Type B pancreatic cell (in vitro differentiated cells): ENCODE measurements at regions not wholly inside any gene's neighbourhood (a gene's known extent, or its start where the extent isn't known, plus 50 kb on each side); places are given as distances from the start of the nearest gene placed in this dataset.

Source experiments
- DNase-seq: peaks from one replicate; pipeline ENCODE4 v3.0.0; 2021; ENCODE audit warnings: mixed read lengths; ENCODE audit not compliant: unreplicated experiment; ENCODE audit errors: extremely low spot score
- H3K27ac Mint-ChIP-seq: 2 replicates; pipeline ENCODE4 v1.8.0; 2021; ENCODE audit warnings: mild to moderate bottlenecking, mixed read lengths
- H3K27me3 Mint-ChIP-seq: 2 replicates; pipeline ENCODE4 v1.8.0; 2021; ENCODE audit warnings: mixed read lengths
- H3K36me3 Mint-ChIP-seq: 2 replicates; pipeline ENCODE4 v1.8.0; 2021; ENCODE audit warnings: mixed read lengths
- H3K4me1 Mint-ChIP-seq: one replicate; pipeline ENCODE4 v1.8.0; 2021; ENCODE audit warnings: mixed read lengths; ENCODE audit not compliant: unreplicated experiment
- H3K4me3 Mint-ChIP-seq: 2 replicates; pipeline ENCODE4 v1.8.0; 2021; ENCODE audit warnings: mild to moderate bottlenecking, mixed read lengths
- H3K9me3 Mint-ChIP-seq: 2 replicates; pipeline ENCODE4 v1.8.0; 2021; ENCODE audit warnings: mixed read lengths
- CTCF ChIP-seq: fragments of 200-600 bp; sonication (generic); conservative IDR thresholded peaks from 2 replicates; pipeline ENCODE4 v1.5.0; 2021; ENCODE audit warnings: antibody characterized with exemption, mild to moderate bottlenecking

- H3K4me3 Mint-ChIP-seq, result no peak overlapping the region
- peaks cover 5% of the 10 kb centered on the region for H3K9me3 Mint-ChIP-seq
- H3K4me1 Mint-ChIP-seq, result no peaks in the 10 kb centered on the region
- peaks cover 13% of the 10 kb centered on the region for H3K27me3 Mint-ChIP-seq
- DNase-seq, result no peak
- H3K27ac Mint-ChIP-seq, result no peak overlapping the region
- TF ChIP-seq CTCF, result no peak
- H3K36me3 Mint-ChIP-seq, result no peaks in the 10 kb centered on the region
These were observed 198.0 kb upstream of the AGAP1 start for GRCh38 chr2:235295831-235296230.

GRCh38 chr2:235300368-235301201 is 193.3 kb upstream of the AGAP1 start:
- H3K27ac Mint-ChIP-seq, result no peak overlapping the region
- no peaks in the 10 kb centered on the region for H3K9me3 Mint-ChIP-seq
- H3K4me3 Mint-ChIP-seq, result no peak overlapping the region
- no peaks in the 10 kb centered on the region for H3K4me1 Mint-ChIP-seq
- no peak for DNase-seq
- H3K36me3 Mint-ChIP-seq, result no peaks in the 10 kb centered on the region
- no peak for TF ChIP-seq CTCF
- H3K27me3 Mint-ChIP-seq, result peaks cover 15% of the 10 kb centered on the region

- Mint-ChIP-seq H3K27me3 (peaks cover 15% of the 10 kb centered on the region), H3K36me3 (no peaks in the 10 kb centered on the region)
- TF ChIP-seq CTCF, result no peak
These were observed 192.4 kb upstream of the AGAP1 start for GRCh38 chr2:235301202-235302076.

GRCh38 chr2:235302263-235302662 is 191.6 kb upstream of the AGAP1 start:
- Mint-ChIP-seq H3K27ac (no peak overlapping the region), H3K27me3 (peaks cover 14% of the 10 kb centered on the region)
- no peak for TF ChIP-seq CTCF

More at GRCh38 chr2:235301202-235302076, 192.4 kb upstream of the AGAP1 start:
- no peaks in the 10 kb centered on the region for H3K4me1 Mint-ChIP-seq
- no peaks in the 10 kb centered on the region for H3K9me3 Mint-ChIP-seq
- DNase-seq, result no peak
- no peak overlapping the region for H3K27ac Mint-ChIP-seq
- H3K4me3 Mint-ChIP-seq, result no peak overlapping the region

GRCh38 chr2:235303499-235304291 is 190.1 kb upstream of the AGAP1 start:
- Mint-ChIP-seq H3K27ac (no peak overlapping the region), H3K4me1 (no peaks in the 10 kb centered on the region), H3K4me3 (no peak overlapping the region), H3K36me3 (no peaks in the 10 kb centered on the region), H3K9me3 (peaks cover 4% of the 10 kb centered on the region), H3K27me3 (peaks cover 12% of the 10 kb centered on the region)
- TF ChIP-seq CTCF, result no peak
- DNase-seq, result no peak

More at GRCh38 chr2:235302263-235302662, 191.6 kb upstream of the AGAP1 start:
- DNase-seq, result no peak
- no peak overlapping the region for H3K4me3 Mint-ChIP-seq
- H3K4me1 Mint-ChIP-seq, result no peaks in the 10 kb centered on the region
- no peaks in the 10 kb centered on the region for H3K36me3 Mint-ChIP-seq
- no peaks in the 10 kb centered on the region for H3K9me3 Mint-ChIP-seq
